ENCODE measurements at regions not wholly inside any gene's neighbourhood (a gene's known extent, or its start where the extent isn't known, plus 50 kb on each side); places are given as distances from the start of the nearest gene placed in this dataset.

DNA sequence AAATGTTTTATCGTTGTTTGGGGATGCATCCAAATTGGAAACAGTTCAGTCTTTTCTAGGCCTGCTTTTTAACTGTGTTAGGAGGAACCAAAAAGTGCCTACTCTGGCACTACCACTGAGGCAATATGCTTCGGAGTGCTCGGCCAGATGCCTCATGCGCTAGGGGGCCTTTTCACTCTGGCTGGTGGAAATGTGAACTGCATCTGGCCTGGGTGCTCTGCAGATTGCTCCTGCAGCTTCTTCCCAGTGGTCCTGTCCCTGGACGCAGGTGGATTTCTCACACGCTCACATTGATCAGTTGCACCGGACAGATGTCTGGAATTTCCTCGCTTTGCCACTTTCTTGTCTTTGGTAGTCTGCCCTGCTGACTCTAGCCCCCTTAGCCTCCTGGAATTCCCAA, 330.2 kb upstream of the FMN2 start:
- Histone ChIP-seq H3K27ac (replicated peaks) (no peak overlapping the region), H3K4me3 (replicated peaks; ENCODE audit: insufficient read depth, low read length) (no peak overlapping the region), H3K27me3 (ENCODE audit: insufficient read depth, poor library complexity, severe bottlenecking) (no peaks in the 10 kb centered on the region)
- DNase-seq (ENCODE audit: low read depth in 1 of 2, low spot score in 1 of 2) = no peak
- TF ChIP-seq SPI1 (IDR thresholded peaks at IDR 0.05; ENCODE audit: borderline replicate concordance, low read depth) (no peak), POLR2AphosphoS5 (IDR thresholded peaks at IDR 0.05; ENCODE audit: low read depth) (no peak), GABPA (IDR thresholded peaks at IDR 0.05; ENCODE audit: low read depth) (no peak)
- TF ChIP-seq, protein P1, sequence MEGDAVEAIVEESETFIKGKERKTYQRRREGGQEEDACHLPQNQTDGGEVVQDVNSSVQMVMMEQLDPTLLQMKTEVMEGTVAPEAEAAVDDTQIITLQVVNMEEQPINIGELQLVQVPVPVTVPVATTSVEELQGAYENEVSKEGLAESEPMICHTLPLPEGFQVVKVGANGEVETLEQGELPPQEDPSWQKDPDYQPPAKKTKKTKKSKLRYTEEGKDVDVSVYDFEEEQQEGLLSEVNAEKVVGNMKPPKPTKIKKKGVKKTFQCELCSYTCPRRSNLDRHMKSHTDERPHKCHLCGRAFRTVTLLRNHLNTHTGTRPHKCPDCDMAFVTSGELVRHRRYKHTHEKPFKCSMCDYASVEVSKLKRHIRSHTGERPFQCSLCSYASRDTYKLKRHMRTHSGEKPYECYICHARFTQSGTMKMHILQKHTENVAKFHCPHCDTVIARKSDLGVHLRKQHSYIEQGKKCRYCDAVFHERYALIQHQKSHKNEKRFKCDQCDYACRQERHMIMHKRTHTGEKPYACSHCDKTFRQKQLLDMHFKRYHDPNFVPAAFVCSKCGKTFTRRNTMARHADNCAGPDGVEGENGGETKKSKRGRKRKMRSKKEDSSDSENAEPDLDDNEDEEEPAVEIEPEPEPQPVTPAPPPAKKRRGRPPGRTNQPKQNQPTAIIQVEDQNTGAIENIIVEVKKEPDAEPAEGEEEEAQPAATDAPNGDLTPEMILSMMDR (IDR thresholded peaks at IDR 0.05; ENCODE audit: insufficient read depth, low read length) = no peak
- TF ChIP-seq, protein P2, sequence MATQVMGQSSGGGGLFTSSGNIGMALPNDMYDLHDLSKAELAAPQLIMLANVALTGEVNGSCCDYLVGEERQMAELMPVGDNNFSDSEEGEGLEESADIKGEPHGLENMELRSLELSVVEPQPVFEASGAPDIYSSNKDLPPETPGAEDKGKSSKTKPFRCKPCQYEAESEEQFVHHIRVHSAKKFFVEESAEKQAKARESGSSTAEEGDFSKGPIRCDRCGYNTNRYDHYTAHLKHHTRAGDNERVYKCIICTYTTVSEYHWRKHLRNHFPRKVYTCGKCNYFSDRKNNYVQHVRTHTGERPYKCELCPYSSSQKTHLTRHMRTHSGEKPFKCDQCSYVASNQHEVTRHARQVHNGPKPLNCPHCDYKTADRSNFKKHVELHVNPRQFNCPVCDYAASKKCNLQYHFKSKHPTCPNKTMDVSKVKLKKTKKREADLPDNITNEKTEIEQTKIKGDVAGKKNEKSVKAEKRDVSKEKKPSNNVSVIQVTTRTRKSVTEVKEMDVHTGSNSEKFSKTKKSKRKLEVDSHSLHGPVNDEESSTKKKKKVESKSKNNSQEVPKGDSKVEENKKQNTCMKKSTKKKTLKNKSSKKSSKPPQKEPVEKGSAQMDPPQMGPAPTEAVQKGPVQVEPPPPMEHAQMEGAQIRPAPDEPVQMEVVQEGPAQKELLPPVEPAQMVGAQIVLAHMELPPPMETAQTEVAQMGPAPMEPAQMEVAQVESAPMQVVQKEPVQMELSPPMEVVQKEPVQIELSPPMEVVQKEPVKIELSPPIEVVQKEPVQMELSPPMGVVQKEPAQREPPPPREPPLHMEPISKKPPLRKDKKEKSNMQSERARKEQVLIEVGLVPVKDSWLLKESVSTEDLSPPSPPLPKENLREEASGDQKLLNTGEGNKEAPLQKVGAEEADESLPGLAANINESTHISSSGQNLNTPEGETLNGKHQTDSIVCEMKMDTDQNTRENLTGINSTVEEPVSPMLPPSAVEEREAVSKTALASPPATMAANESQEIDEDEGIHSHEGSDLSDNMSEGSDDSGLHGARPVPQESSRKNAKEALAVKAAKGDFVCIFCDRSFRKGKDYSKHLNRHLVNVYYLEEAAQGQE (IDR thresholded peaks at IDR 0.05; ENCODE audit: insufficient replicate concordance, low read depth) = no peak

DNA sequence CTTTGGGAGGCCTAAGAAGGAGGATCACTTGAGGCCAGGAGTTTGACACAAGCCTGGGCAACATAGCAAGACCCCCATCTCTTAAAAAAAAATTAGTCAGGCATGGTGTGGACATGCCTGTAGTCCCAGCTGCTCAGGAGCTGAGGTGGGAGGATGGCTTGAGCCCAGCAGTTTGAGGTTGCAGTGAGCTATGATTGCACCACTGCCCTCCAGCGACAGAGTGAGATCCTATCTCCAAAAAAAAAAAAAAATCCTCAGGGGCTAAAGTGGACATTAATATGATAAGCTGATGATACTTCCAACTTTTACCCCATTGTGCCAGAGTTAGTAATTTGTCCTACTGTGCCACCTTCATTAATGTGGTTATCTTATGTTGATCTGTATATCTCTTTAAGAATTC, 327.8 kb upstream of the FMN2 start:
- TF ChIP-seq SPI1 (IDR thresholded peaks at IDR 0.05; ENCODE audit: borderline replicate concordance, low read depth) (no peak), GABPA (IDR thresholded peaks at IDR 0.05; ENCODE audit: low read depth) (no peak), POLR2AphosphoS5 (IDR thresholded peaks at IDR 0.05; ENCODE audit: low read depth) (no peak)
- TF ChIP-seq, protein P1 (IDR thresholded peaks at IDR 0.05; ENCODE audit: insufficient read depth, low read length) = no peak
- TF ChIP-seq, protein P2 (IDR thresholded peaks at IDR 0.05; ENCODE audit: insufficient replicate concordance, low read depth) = no peak
- H3K27me3 ChIP-seq (ENCODE audit: insufficient read depth, poor library complexity, severe bottlenecking) = no peaks in the 10 kb centered on the region
- no peak overlapping the region for H3K4me3 ChIP-seq (replicated peaks; ENCODE audit: insufficient read depth, low read length)
- DNase-seq (ENCODE audit: low read depth in 1 of 2, low spot score in 1 of 2) = peak in 1 of 2 experiments; percentile 32
- no peak overlapping the region for H3K27ac ChIP-seq (replicated peaks)

DNA sequence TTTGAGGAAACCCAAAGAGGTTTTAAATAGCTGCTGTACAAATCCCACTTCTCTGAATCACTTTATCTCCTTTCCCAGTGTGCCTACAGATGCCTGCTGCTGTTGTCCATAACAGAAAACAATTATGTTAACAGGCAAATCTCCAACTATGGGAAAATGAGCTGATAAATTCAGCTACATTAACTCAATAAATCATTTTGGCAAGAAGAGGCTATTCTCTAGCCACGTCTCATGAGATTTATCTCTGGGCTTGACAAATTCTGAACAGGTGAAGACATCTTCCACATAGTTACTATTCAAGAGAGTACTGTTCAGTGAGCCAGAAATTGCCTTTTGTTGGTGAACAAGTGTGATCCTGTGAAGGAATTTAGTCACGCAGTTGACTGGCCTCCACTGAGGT, 327.1 kb upstream of the FMN2 start:
- no peaks in the 10 kb centered on the region for H3K27me3 ChIP-seq (ENCODE audit: insufficient read depth, poor library complexity, severe bottlenecking)
- no peak overlapping the region for H3K27ac ChIP-seq (replicated peaks)
- TF ChIP-seq, protein P1 (IDR thresholded peaks at IDR 0.05; ENCODE audit: insufficient read depth, low read length) = no peak
- TF ChIP-seq GABPA (IDR thresholded peaks at IDR 0.05; ENCODE audit: low read depth) (no peak), SPI1 (IDR thresholded peaks at IDR 0.05; ENCODE audit: borderline replicate concordance, low read depth) (no peak), POLR2AphosphoS5 (IDR thresholded peaks at IDR 0.05; ENCODE audit: low read depth) (no peak)
- TF ChIP-seq, protein P2 (IDR thresholded peaks at IDR 0.05; ENCODE audit: insufficient replicate concordance, low read depth) = no peak
- no peak overlapping the region for H3K4me3 ChIP-seq (replicated peaks; ENCODE audit: insufficient read depth, low read length)
- DNase-seq (ENCODE audit: low read depth in 1 of 2, low spot score in 1 of 2) = no peak
